LHCN-M2 (cell line): ENCODE measurements at regions not wholly inside any gene's neighbourhood (a gene's known extent, or its start where the extent isn't known, plus 50 kb on each side); places are given as distances from the start of the nearest gene placed in this dataset.
A peak's percentile ranks its signal among the peaks of the same experiment; 100 is the strongest.

ENCODE experiments used
- DNase-seq: peaks from one replicate; pipeline ENCODE4 v3.0.0-alpha.2; 2012; ENCODE audit warnings: low read depth

DNA sequence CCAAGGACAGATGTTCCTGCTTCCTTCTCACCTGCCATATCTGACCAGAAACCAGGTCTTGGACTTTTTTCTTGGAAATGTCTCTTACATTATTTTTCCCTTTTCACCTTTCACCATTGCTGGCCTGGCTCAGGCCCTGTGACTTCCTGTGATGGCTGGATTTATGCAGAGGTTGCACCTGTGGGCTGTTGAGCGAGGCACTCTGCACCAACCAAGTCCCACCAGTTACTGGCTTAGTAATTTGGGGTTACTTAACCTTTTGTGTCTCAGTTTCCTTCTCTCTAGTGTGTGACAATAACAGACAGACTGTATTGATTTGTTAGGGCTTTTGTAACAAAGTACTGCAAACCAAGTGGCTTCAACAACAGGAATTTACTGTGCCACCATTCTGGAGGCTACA, 110.0 kb downstream of the INSIG2 start:
- no peak for DNase-seq

DNA sequence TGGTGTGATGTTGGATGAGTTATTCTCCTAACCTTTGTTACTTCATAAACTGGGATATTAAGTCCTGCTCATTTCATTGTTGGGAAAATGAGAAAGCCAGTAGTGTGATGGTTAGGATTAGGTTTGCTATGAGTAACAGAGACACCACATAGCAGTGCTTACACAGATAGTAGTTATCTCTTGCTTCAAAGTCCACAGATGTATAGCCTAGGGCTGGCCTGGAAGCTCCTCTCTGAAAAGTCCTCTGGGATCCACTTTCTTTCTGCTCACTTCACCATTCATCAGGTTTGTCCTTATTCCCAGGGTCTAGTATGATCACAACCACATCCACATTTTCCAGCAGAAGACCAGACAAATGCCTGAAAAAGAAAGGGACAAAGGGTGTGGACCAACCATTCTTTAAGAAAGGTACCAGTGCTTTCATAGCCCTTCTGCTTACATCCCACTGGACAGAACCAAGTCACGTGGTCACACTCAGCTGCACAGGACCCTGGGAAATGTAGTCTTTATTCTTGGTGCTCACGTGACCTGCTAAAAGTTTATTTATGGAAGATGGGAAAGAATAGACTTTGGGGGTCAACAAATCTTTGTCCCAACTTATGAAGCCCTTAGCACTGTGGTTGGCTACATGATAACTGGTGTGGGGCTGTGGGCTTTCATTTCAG, 108.9 kb downstream of the INSIG2 start:
- peak; percentile 15 for DNase-seq

DNA sequence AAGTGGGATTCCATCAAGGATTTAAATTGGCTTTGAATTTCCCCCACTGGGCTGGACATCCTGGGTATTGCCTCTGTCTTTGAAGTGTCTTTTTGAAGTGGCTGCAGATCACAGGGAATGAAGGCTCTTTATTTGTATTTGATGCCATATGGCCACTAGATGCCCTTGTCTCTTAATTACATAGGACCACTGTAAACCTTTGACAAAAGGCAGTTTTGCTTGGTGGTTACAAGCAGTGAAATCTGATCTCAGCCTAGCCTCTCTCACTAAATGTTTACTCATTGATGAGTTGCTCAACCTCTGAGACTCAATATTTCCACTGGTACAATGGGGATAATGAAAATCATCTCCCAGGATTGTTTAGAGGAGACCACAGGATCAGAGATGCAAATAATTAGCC, 102.2 kb downstream of the INSIG2 start:
- DNase-seq, result peak; percentile 5

DNA sequence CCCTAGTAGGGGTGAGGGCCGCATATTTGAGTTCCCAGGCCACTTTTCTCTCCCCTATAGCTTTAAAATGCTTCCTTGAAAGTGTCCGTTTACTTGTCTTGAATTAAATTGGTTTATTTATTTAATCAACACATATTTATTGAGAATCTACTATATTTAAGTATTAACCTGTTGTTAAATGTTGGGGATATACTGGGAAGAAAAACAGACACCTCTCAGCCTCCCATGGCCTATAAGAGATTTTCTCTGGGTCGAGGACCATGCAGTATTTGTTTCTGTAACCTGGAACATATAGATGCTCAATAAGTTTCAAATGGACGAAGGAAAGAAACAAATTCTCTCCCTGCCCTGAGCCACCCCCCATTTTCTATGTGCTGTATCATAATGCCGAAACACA, 98.6 kb downstream of the INSIG2 start:
- DNase-seq, result no peak

DNA sequence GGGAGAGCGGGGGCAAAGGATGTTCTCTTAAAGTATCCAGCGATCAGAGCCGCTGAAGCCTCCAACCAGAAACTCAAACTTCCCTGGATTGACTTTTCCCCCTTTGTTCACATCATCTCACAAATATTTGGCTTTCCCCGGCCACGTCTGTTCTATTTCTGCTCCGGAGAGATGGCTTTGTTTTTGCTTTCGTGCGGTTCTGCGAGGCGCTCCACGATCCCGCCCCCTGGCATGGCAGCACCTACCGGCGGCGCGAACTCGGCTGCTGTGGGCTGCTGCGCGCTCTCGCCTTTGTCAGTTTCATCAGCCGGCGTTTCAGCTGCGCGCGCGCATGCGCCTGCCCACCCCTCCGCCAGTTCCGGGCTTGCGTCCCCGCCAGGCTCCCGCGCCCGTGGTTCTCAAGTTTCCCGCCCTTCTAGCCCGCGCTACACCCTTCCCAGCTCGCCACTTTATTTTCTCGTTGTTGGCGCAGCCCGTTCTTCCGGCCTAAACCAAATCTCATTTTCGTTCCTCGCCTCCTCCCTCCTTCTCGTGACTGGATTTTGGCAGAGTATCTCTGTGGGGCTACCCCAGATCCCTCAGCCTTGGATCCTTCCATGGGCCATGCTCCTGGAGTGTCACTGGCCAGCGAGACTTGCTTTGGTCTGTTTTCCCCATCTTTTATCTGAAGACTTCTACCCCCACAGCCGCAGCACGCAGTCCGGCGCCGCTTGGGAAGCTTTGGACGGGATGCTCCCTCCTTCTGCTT, 98.0 kb downstream of the INSIG2 start:
- DNase-seq, result peak; percentile 50

DNA sequence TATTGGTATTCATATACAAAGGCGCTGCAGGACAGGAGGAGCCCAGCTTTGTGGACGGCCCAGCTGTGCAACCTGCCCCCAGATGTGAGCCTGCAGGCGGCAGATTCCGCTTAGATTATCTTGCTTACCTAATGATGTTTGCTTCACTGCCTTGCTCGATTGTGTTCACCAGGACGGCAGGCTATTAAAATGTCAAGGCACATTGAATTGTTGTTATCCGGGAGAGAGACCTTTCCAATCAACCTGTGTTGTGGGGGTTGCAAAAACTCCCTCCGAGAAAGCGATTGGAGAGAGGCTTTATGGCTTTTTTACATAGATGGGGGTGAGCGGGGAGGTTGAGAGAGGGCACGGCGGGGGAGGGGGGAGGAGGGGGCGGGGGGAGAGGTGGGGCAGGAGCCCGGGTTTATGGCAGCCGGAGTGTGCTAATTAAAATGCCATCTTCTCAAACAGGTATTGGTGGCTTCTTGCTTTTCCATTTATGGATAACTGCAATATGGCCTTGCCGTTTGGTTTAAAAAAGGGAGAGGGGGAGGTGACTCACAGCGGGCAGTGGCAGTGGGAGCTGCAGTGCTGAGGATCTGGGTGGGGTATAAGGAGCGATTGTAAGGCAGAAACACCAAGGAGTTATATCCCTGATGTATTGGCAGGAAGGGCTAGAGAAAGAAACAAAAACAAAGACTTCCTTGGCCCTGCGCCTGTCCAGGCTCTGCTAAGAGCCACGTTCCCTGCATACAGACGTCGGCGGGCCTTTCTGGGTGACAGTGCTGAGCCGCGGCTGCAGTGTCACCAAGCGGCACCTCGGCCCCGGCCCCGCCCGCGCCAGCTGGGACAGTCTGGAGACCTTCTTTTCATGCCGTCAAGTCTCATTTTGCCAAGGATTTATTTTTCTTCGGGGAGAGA, 97.2 kb downstream of the INSIG2 start:
- peak; percentile 11 for DNase-seq

DNA sequence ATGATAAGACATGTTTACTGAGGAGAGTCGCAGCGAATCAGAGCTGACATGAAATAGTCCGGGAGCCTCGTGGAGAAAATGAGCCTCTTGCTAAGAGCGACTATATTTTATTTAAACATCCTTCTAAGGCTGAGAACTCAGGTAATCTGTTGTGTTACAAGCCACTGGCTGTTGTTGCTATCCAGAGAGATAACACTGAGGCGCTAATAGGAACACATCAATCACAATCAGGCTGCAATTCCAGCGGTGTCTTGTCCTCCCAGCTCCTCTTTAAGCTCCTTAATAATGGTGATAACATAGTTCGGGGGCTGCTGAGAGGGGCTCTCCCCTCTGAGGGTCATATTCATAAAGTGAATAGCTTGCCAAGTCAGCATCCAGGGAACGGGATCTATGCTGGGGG, 95.1 kb downstream of the INSIG2 start:
- no peak for DNase-seq

DNA sequence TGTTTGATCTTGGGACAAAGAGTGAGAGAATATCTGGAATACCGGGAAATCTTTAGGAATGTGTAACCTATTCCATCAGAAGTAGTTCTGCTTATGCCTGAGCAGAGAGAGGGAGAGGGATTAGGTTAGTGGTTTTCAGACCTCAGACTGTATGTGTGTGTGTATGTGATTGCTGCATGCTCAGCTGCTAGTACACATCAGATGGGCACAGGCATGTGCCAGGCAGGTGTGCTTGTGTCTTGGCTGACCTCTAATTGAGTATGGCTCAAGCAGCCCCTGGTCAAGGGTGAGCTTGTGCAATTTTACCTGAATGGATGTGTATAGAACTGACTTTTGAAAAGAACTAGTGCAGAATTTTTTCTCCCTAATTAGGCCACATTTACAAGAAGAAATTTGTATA, 91.2 kb downstream of the INSIG2 start:
- peak; percentile 12 for DNase-seq

DNA sequence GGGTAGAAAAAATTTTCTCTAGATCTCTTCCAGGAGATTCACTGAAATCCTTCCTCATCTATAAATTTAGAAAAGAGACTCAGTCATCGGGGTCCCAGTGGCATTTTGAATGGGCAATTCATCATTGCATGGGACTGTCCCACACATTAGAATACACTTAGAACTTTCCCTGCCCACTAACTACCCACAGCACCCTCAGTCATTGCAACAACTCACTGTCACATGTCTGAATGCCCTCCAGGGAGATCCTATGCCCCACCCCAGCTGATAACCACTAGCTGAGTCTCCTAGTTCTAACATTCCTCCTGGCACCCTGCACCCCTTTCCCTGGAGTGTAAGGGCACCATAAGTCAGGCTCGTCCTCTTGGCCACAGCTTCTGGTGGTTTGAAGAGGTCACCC, 89.6 kb downstream of the INSIG2 start:
- no peak for DNase-seq

DNA sequence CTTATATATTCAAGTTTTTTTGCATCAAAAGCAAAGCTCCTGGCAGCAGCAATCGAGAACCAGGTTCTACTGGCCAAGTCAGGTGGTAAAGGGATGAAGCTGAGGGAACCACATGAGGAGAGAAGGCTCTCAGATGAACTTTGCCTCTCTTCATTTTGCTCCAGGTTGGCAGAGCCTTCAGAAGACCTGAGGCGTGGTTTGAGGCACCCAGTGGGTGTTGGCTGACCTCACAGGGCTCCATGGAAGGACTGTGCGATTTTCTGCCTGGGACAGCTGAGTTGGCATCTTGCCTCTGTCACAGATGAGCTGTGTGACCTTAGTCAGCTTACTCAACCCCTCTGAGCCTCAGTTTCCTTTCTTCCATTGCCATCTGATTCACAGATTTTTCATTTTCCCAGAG, 89.0 kb downstream of the INSIG2 start:
- no peak for DNase-seq

DNA sequence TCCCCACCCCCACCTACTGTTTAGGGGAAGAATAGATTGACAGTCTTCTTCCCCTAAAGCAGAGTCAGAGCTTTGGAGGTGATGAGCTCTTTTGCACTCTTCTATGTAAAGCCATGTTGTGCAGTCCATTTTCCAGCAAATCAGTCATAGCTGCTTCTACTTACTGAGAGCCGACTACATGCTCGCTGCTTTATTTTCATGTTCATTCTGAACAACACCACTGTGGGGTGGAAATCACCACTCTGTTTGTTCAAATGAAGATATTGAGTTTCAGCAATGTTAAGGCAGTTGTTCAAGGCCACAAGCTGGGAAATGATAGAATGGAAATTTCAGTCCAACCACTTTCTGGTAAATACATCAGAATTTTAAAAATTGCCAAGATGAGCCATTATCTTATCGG, 88.3 kb downstream of the INSIG2 start:
- no peak for DNase-seq

DNA sequence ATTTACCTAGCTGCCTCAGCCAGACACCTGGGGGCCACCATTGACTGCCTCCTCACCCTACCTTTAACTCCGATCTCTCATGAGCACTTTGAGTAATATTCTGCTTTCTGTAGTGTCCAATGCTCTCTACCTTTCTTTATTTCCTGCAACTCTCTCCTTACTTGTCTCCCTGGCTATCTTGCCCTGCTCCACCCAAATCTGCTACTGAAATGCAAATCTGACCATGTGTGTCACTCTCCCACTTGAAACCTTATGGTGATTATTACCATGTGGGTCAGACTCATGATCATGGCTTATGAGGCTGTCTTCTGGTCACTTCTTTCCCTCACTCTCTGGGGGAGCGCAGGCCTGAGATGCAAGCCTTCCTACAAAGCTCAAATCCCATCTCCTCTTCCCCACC, 83.3 kb downstream of the INSIG2 start:
- no peak for DNase-seq

DNA sequence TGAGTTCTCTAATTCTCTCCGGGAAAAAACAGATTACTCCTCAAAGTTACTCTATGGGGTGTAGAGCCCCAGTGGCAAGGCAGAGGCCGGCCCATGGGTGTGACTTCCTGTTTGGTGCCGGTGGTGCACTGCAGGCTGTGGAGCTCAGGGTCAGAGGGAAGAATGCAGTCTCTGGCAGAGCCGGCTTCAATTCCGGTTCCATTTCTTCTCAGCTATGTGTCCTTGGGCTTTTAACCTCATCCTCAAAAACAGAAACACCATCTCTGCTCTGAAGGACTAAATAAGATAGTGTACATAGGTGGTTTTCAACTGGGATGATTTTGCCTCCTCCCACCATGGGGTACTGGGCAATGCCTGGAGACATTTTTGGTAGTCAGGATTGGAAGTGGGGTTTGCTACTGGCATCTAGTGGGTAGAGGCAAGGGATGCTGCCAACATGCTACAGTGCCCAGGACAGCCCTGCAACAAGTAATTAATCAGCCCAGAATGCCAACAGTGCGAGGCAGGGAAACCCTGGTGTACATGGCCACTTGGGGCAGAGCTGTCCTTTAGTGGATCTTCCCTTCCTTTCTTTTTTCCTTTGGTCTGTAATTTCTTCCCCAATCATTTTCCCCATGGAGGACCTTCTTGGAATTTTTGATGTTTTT, 81.2 kb downstream of the INSIG2 start:
- no peak for DNase-seq

DNA sequence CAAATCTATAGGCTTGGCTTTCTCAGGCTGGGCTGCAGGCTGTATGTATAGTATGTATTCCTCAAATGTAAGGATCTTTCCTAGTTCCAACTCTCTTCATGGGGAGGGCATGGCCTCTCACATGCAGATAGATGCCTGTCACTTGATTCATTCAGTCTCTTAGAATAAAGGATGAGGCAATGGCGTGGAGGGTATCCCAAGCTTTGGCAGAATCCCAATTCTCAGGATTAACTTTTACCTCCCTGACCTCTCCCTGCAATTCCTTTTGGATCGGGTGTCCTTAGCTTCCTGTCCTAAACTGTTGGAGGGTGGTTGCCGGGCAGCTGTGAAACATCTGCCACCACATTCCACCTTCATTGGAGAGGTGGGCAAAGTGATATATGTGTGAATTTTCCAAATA, 80.3 kb downstream of the INSIG2 start:
- DNase-seq, result no peak

DNA sequence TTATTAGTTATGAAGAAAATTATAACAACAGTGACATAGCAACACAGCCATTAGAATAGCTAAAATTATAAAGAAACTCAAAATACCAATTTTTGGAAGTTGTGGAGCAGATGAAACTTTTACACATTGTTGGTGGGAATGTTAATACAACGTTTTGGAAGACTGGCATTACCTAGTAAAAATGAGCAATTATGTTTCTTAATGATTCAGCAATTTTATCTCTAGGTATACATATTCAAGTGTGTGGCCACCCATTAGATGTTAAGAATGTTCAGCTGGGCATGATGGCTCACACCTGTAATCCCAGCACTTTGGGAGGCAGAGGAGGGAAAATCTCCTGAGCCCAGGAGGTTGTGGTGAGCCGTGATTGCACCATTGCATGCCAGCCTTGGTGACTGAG, 78.8 kb downstream of the INSIG2 start:
- no peak for DNase-seq

DNA sequence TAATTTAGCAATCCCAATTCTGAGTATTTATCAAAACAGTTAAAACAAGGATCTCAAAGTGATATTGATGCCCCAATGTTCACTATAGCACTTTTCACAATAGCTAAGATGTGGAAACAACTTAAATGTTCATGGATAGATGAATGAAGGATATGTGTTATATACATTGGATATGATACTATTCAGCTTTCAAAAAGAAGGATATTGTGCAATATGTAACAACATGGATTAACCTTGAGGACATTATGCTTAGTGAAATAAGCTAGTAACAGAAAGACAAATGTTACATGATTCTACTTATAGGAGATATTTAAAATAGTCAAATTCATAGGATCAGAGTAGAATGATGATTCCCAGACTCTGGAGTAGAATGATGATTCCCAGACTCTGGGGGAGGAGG, 78.0 kb downstream of the INSIG2 start:
- no peak for DNase-seq

DNA sequence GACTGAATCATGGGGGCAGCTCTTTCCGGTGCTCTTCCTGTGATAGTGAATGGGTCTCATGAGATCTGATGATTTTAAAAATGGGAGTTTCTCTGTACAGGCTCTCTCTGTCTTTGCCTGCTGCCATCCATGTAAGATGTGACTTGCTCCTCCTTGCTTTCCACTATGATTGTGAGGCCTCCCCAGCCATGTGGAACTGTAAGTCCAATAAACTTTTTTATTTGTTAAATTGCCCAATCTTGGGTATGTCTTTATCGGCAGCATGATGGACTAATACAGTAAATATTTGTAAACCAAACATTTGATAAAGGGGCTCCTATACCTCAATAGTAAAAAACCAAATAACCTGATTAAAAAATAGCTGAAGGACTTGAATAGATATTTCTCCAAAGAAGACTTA, 77.3 kb downstream of the INSIG2 start:
- DNase-seq, result no peak
